Erythroblast (primary cell): ENCODE measurements at regions not wholly inside any gene's neighbourhood (a gene's known extent, or its start where the extent isn't known, plus 50 kb on each side); places are given as distances from the start of the nearest gene placed in this dataset.

Experiments
- GATA1 ChIP-seq: IDR thresholded peaks from 2 replicates; pipeline ENCODE4 v1.6.1; 2011; ENCODE audit warnings: low read depth, mild to moderate bottlenecking, control low read depth, low read length, moderate library complexity
- POLR2A ChIP-seq: IDR thresholded peaks from 2 replicates; pipeline ENCODE4 v1.6.1; 2011; ENCODE audit warnings: mild to moderate bottlenecking, low read length

GRCh38 chr12:100738086-100738485, 56.5 kb upstream of the ANO4 start:
- no peak for TF ChIP-seq POLR2A
- TF ChIP-seq GATA1: no peak
